ENCODE measurements at regions not wholly inside any gene's neighbourhood (a gene's known extent, or its start where the extent isn't known, plus 50 kb on each side); places are given as distances from the start of the nearest gene placed in this dataset.

- DNase-seq (ENCODE audit: low read depth in 2 of 3, low spot score in 2 of 3) = no peak
These were observed 330.8 kb downstream of the DIRAS2 start for GRCh38 chr9:90311811-90312210.

GRCh38 chr9:90322296-90322695 is 320.3 kb downstream of the DIRAS2 start:
- no peak for DNase-seq (ENCODE audit: low read depth in 2 of 3, low spot score in 2 of 3)

GRCh38 chr9:90325913-90326653 is 316.5 kb downstream of the DIRAS2 start:
- DNase-seq (ENCODE audit: low read depth in 2 of 3, low spot score in 2 of 3) = no peak

- DNase-seq (ENCODE audit: low read depth in 2 of 3, low spot score in 2 of 3) = no peak
These were observed 312.4 kb downstream of the DIRAS2 start for GRCh38 chr9:90330231-90330630.

GRCh38 chr9:90331826-90332575 is 310.6 kb downstream of the DIRAS2 start:
- no peak for DNase-seq (ENCODE audit: low read depth in 2 of 3, low spot score in 2 of 3)

- DNase-seq (ENCODE audit: low read depth in 2 of 3, low spot score in 2 of 3) = no peak
These were observed 309.4 kb downstream of the DIRAS2 start for GRCh38 chr9:90333226-90333625.

GRCh38 chr9:90340421-90340820 is 302.2 kb downstream of the DIRAS2 start:
- DNase-seq (ENCODE audit: low read depth in 2 of 3, low spot score in 2 of 3) = no peak

- DNase-seq (ENCODE audit: low read depth in 2 of 3, low spot score in 2 of 3) = no peak
These were observed 300.0 kb downstream of the DIRAS2 start for GRCh38 chr9:90342607-90343006.

- no peak for DNase-seq (ENCODE audit: low read depth in 2 of 3, low spot score in 2 of 3)
These were observed 299.3 kb downstream of the DIRAS2 start for GRCh38 chr9:90343366-90343765.

- no peak for DNase-seq (ENCODE audit: low read depth in 2 of 3, low spot score in 2 of 3)
These were observed 298.6 kb downstream of the DIRAS2 start for GRCh38 chr9:90343991-90344390.

- DNase-seq (ENCODE audit: low read depth in 2 of 3, low spot score in 2 of 3) = no peak
These were observed 277.0 kb downstream of the DIRAS2 start for GRCh38 chr9:90365666-90366065.

GRCh38 chr9:90368241-90368640 is 274.4 kb downstream of the DIRAS2 start:
- DNase-seq (ENCODE audit: low read depth in 2 of 3, low spot score in 2 of 3) = no peak

GRCh38 chr9:90368928-90369327 is 273.7 kb downstream of the DIRAS2 start:
- no peak for DNase-seq (ENCODE audit: low read depth in 2 of 3, low spot score in 2 of 3)

- no peak for DNase-seq (ENCODE audit: low read depth in 2 of 3, low spot score in 2 of 3)
These were observed 262.9 kb downstream of the DIRAS2 start for GRCh38 chr9:90379771-90380170.

- DNase-seq (ENCODE audit: low read depth in 2 of 3, low spot score in 2 of 3) = no peak
These were observed 257.5 kb downstream of the DIRAS2 start for GRCh38 chr9:90385146-90385545.

- no peak for DNase-seq (ENCODE audit: low read depth in 2 of 3, low spot score in 2 of 3)
These were observed 249.1 kb downstream of the DIRAS2 start for GRCh38 chr9:90393365-90394152.

GRCh38 chr9:90394871-90395270 is 247.8 kb downstream of the DIRAS2 start:
- DNase-seq (ENCODE audit: low read depth in 2 of 3, low spot score in 2 of 3) = no peak

- no peak for DNase-seq (ENCODE audit: low read depth in 2 of 3, low spot score in 2 of 3)
These were observed 242.5 kb downstream of the DIRAS2 start for GRCh38 chr9:90400091-90400490.

GRCh38 chr9:90408659-90409058 is 234.0 kb downstream of the DIRAS2 start:
- no peak for DNase-seq (ENCODE audit: low read depth in 2 of 3, low spot score in 2 of 3)

GRCh38 chr9:90419221-90419851 is 223.3 kb downstream of the DIRAS2 start:
- no peak for DNase-seq (ENCODE audit: low read depth in 2 of 3, low spot score in 2 of 3)

GRCh38 chr9:90420211-90420610 is 222.4 kb downstream of the DIRAS2 start:
- no peak for DNase-seq (ENCODE audit: low read depth in 2 of 3, low spot score in 2 of 3)

Data from activated CD8-positive, alpha-beta memory T cell treated with anti-CD3 and anti-CD28 coated beads for 48 hours (primary cell).